HCT116 (cell line): ENCODE measurements at regions not wholly inside any gene's neighbourhood (a gene's known extent, or its start where the extent isn't known, plus 50 kb on each side); places are given as distances from the start of the nearest gene placed in this dataset.

Experiments used
- ATAC-seq: fragments of 200-7000 bp; cut with Tn5 transposase; 2 replicates; pipeline ENCODE4 v1.9.1; 2020; ENCODE audit warnings: mild to moderate bottlenecking, moderate library complexity
- BruUV-seq: library from RNA; stranded (reverse); fragments of 400-500 nt; replicated peaks from 2 replicates; lab custom pipeline; 2021; lab: Mats Ljungman, UMichigan
- CTCF ChIA-PET: fragments of 300-600 bp; sonication (Branson Sonifier 250); formaldehyde crosslinking; loops from one replicate; lab custom pipeline; 2021; ENCODE audit warnings: antibody characterized with exemption; lab: Charles Lee
- POLR2A ChIA-PET: fragments of 300-600, 350-600 bp; sonication (Branson Sonifier 250); formaldehyde crosslinking; loops from one replicate; lab custom pipeline; 2021; ENCODE audit warnings: antibody characterized with exemption; lab: Charles Lee
- RAD21 ChIA-PET, 2 experiments: fragments of 300-600 bp; sonication (Branson Sonifier 250); formaldehyde crosslinking; loops; one replicate each; lab custom pipeline; 2023; ENCODE audit warnings: low total read pairs in 2 of 2; ENCODE audit not compliant: uncharacterized antibody in 2 of 2, unreplicated experiment in 2 of 2, low non-redundant PET in 1 of 2; lab: Charles Lee
- DNase-seq: peaks from one replicate; pipeline ENCODE4 v3.0.0-alpha.2; 2010; ENCODE audit warnings: low read depth, low spot score
- H2AFZ ChIP-seq: fragments of 200-600 bp; shearing (Covaris generic), sonication (generic); 2 replicates; pipeline ENCODE4 v1.6.1; 2017; ENCODE audit warnings: low read depth, mixed run types, mixed read lengths, antibody characterized with exemption, low read length; ENCODE audit not compliant: poor library complexity, severe bottlenecking
- H3K27ac ChIP-seq: 2 replicates; pipeline ENCODE4 v1.5.1; 2012; ENCODE audit warnings: low read depth, low read length
- H3K27me3 ChIP-seq: fragments of 200-600 bp; sonication (generic); 2 replicates; pipeline ENCODE4 v1.6.1; 2016; ENCODE audit warnings: mixed run types, low read length, mixed read lengths; ENCODE audit not compliant: insufficient read depth
- H3K36me3 ChIP-seq, 2 experiments: fragments of 200-500 bp in 1 of 2; fragments of 200-600 bp in 1 of 2; sonication (Bioruptor generic) in 1 of 2; sonication (generic) in 1 of 2; 2 replicates each; pipeline versions ENCODE4 v1.5.1 to v1.6.1; 2014 to 2016; ENCODE audit warnings: low read length in 2 of 2, inconsistent platforms in 1 of 2, mixed read lengths in 1 of 2, mixed run types in 1 of 2; ENCODE audit not compliant: insufficient read depth in 2 of 2, control insufficient read depth in 1 of 2
- H3K4me1 ChIP-seq, 2 experiments: fragments of 200-600 bp in 1 of 2; sonication (generic) in 1 of 2; 2 replicates each; pipeline versions ENCODE4 v1.5.1 to v1.6.1; 2012 to 2017; ENCODE audit warnings: low read length in 2 of 2, inconsistent platforms in 1 of 2, mild to moderate bottlenecking in 1 of 2, mixed read lengths in 1 of 2, mixed run types in 1 of 2, moderate library complexity in 1 of 2; ENCODE audit not compliant: insufficient read depth in 2 of 2, control insufficient read depth in 1 of 2
- H3K4me2 ChIP-seq: fragments of 200-600 bp; sonication (generic); 2 replicates; pipeline ENCODE4 v1.6.1; 2017; ENCODE audit warnings: mixed run types, low read length, mixed read lengths
- H3K4me3 ChIP-seq, 2 experiments: fragments of 200-600 bp in 1 of 2; sonication (generic) in 1 of 2; replicated peaks in 1 of 2; 2 replicates each; pipeline ENCODE4 v1.5.1; 2011 to 2016; ENCODE audit warnings: low read length in 2 of 2, control low read depth in 1 of 2, low read depth in 1 of 2, mild to moderate bottlenecking in 1 of 2, mixed read lengths in 1 of 2, mixed run types in 1 of 2
- H3K79me2 ChIP-seq: fragments of 200-600 bp; sonication (generic); 2 replicates; pipeline ENCODE4 v1.6.1; 2017; ENCODE audit warnings: mild to moderate bottlenecking, mixed run types, low read length, moderate library complexity, mixed read lengths; ENCODE audit not compliant: insufficient read depth
- H3K9ac ChIP-seq: fragments of 200-600 bp; sonication (generic); 2 replicates; pipeline ENCODE4 v1.6.1; 2016; ENCODE audit warnings: low read length, mixed read lengths
- H3K9me2 ChIP-seq: fragments of 200-600 bp; sonication (generic), shearing (Covaris generic); 2 replicates; pipeline ENCODE4 v1.6.1; 2017; ENCODE audit warnings: mixed run types, mild to moderate bottlenecking, moderate library complexity; ENCODE audit not compliant: insufficient read depth
- H3K9me3 ChIP-seq, 2 experiments: fragments of 200-500 bp in 1 of 2; fragments of 200-600 bp in 1 of 2; sonication (Bioruptor generic) in 1 of 2; sonication (generic) in 1 of 2; 2 replicates each; pipeline ENCODE4 v1.6.1; 2014 to 2017; ENCODE audit warnings: low read length in 2 of 2, mixed read lengths in 2 of 2, inconsistent platforms in 1 of 2, low read depth in 1 of 2, mild to moderate bottlenecking in 1 of 2, mixed run types in 1 of 2, moderate library complexity in 1 of 2; ENCODE audit not compliant: control insufficient read depth in 1 of 2, insufficient read depth in 1 of 2
- H4K20me1 ChIP-seq: fragments of 200-600 bp; sonication (generic), shearing (Covaris generic); 2 replicates; pipeline ENCODE4 v1.6.1; 2017; ENCODE audit warnings: mixed run types, mild to moderate bottlenecking, moderate library complexity; ENCODE audit not compliant: insufficient read depth
- ATF3 ChIP-seq: IDR thresholded peaks from 2 replicates; pipeline ENCODE4 v1.6.1; 2012
- CBX3 ChIP-seq: IDR thresholded peaks from 2 replicates; pipeline ENCODE4 v1.6.1; 2012; ENCODE audit warnings: low read depth
- CEBPB ChIP-seq: IDR thresholded peaks from 2 replicates; pipeline ENCODE4 v1.6.1; 2012; ENCODE audit warnings: low read depth
- ELF1 ChIP-seq: IDR thresholded peaks from 2 replicates; pipeline ENCODE4 v1.6.1; 2012; ENCODE audit warnings: low read depth, borderline replicate concordance
- EZH2 ChIP-seq: fragments of 200-600 bp; sonication (generic); IDR thresholded peaks from 2 replicates; pipeline ENCODE4 v1.6.1; 2017; ENCODE audit warnings: antibody characterized with exemption, mixed run types
- EZH2phosphoT487 ChIP-seq: fragments of 200-600 bp; IDR thresholded peaks from 2 replicates; pipeline ENCODE4 v1.6.1; 2018; ENCODE audit warnings: antibody characterized with exemption, borderline replicate concordance
- JUND ChIP-seq: IDR thresholded peaks from 2 replicates; pipeline ENCODE4 v1.6.1; 2012
- POLR2AphosphoS5 ChIP-seq: IDR thresholded peaks from 2 replicates; pipeline ENCODE4 v1.6.1; 2011; ENCODE audit warnings: mild to moderate bottlenecking, low read depth, low read length, moderate library complexity
- RAD21 ChIP-seq: IDR thresholded peaks from 2 replicates; pipeline ENCODE4 v1.6.1; 2012; ENCODE audit warnings: low read depth, mild to moderate bottlenecking
- SP1 ChIP-seq: IDR thresholded peaks from 2 replicates; pipeline ENCODE4 v1.6.1; 2012; ENCODE audit warnings: low read depth
- SRF ChIP-seq: IDR thresholded peaks from 2 replicates; pipeline ENCODE4 v1.6.1; 2012; ENCODE audit warnings: low read depth
- TCF7L2 ChIP-seq: IDR thresholded peaks from 2 replicates; pipeline ENCODE4 v1.7.0; 2011; ENCODE audit warnings: borderline replicate concordance, inconsistent platforms; ENCODE audit not compliant: insufficient read depth, insufficient read length; ENCODE audit errors: extremely low read depth
- ZBTB33 ChIP-seq: IDR thresholded peaks from 2 replicates; pipeline ENCODE4 v1.6.1; 2011; ENCODE audit warnings: mild to moderate bottlenecking, low read length, moderate library complexity; ENCODE audit not compliant: insufficient replicate concordance; ENCODE audit errors: extremely low read depth
- ZFX ChIP-seq: fragments of 450-650 bp; IDR thresholded peaks from 2 replicates; pipeline ENCODE4 v1.6.1; 2017
- intact Hi-C: fragments of 100-400 bp; cut with micrococcal nuclease; formaldehyde crosslinking; loops from 2 replicates; pipeline ENCODE4 v1.10.0; 2022
- TF ChIP-seq, protein P1 (sequence below), 3 experiments: fragments of 200-600 bp in 1 of 3; sonication (generic) in 1 of 3; IDR thresholded peaks in 2 of 3; conservative IDR thresholded peaks in 1 of 3; 2 replicates each; pipeline ENCODE4 v1.5.1; 2012 to 2017; ENCODE audit warnings: low read depth in 2 of 3, low read length in 2 of 3, antibody characterized with exemption in 1 of 3, borderline replicate concordance in 1 of 3, control low read depth in 1 of 3, mild to moderate bottlenecking in 1 of 3, mixed read lengths in 1 of 3, mixed run types in 1 of 3, moderate library complexity in 1 of 3; ENCODE audit not compliant: insufficient read depth in 1 of 3
- TF ChIP-seq, protein P2 (sequence below): IDR thresholded peaks from 2 replicates; pipeline ENCODE4 v1.6.1; 2012; ENCODE audit warnings: low read depth
- TF ChIP-seq, protein P3 (sequence below): IDR thresholded peaks from 2 replicates; pipeline ENCODE4 v1.6.1; 2012

DNA sequence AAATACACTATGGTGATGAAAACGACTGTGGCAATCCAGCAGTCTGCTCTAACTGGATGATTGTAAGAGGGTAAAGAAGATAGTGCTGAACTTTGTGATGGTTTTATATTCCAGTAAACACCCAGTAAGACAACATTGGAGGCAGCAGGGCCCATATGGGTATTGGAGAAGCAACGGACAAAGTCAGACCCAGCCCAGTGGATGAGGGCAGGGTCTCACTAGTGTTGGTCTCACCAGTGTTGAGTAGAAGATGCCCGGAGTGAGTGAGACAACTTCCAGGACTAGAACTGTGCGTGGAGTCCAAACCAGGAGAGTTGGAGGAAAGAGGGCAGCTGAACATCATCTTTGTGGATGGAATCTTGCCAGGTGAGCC lies 71.9 kb upstream of the CELF4 start:
- Histone ChIP-seq H3K9ac (no peak overlapping the region), H3K9me3 (no peaks in the 10 kb centered on the region), H3K4me2 (no peak overlapping the region), H3K9me2 (no peaks in the 10 kb centered on the region; the same call in 1 of the 2 replicates)
- TF ChIP-seq, protein P1, sequence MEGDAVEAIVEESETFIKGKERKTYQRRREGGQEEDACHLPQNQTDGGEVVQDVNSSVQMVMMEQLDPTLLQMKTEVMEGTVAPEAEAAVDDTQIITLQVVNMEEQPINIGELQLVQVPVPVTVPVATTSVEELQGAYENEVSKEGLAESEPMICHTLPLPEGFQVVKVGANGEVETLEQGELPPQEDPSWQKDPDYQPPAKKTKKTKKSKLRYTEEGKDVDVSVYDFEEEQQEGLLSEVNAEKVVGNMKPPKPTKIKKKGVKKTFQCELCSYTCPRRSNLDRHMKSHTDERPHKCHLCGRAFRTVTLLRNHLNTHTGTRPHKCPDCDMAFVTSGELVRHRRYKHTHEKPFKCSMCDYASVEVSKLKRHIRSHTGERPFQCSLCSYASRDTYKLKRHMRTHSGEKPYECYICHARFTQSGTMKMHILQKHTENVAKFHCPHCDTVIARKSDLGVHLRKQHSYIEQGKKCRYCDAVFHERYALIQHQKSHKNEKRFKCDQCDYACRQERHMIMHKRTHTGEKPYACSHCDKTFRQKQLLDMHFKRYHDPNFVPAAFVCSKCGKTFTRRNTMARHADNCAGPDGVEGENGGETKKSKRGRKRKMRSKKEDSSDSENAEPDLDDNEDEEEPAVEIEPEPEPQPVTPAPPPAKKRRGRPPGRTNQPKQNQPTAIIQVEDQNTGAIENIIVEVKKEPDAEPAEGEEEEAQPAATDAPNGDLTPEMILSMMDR (IDR thresholded peaks at IDR 0.05 in 2 of 3, conservative IDR thresholded peaks at IDR 0.05 in 1 of 3; ENCODE audit: borderline replicate concordance in 1 of 3, insufficient read depth in 1 of 3, low read depth in 2 of 3, low read length in 2 of 3) = no peak
- TF ChIP-seq CEBPB (no peak), RAD21 (no peak), JUND (no peak), TCF7L2 (no peak), SRF (no peak), ZBTB33 (no peak), SP1 (no peak), ATF3 (no peak), POLR2AphosphoS5 (no peak), ZFX (no peak), EZH2phosphoT487 (no peak), CBX3 (no peak), ELF1 (no peak), EZH2 (no peak)
- TF ChIP-seq, protein P2, sequence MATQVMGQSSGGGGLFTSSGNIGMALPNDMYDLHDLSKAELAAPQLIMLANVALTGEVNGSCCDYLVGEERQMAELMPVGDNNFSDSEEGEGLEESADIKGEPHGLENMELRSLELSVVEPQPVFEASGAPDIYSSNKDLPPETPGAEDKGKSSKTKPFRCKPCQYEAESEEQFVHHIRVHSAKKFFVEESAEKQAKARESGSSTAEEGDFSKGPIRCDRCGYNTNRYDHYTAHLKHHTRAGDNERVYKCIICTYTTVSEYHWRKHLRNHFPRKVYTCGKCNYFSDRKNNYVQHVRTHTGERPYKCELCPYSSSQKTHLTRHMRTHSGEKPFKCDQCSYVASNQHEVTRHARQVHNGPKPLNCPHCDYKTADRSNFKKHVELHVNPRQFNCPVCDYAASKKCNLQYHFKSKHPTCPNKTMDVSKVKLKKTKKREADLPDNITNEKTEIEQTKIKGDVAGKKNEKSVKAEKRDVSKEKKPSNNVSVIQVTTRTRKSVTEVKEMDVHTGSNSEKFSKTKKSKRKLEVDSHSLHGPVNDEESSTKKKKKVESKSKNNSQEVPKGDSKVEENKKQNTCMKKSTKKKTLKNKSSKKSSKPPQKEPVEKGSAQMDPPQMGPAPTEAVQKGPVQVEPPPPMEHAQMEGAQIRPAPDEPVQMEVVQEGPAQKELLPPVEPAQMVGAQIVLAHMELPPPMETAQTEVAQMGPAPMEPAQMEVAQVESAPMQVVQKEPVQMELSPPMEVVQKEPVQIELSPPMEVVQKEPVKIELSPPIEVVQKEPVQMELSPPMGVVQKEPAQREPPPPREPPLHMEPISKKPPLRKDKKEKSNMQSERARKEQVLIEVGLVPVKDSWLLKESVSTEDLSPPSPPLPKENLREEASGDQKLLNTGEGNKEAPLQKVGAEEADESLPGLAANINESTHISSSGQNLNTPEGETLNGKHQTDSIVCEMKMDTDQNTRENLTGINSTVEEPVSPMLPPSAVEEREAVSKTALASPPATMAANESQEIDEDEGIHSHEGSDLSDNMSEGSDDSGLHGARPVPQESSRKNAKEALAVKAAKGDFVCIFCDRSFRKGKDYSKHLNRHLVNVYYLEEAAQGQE = no peak
- TF ChIP-seq, protein P3, sequence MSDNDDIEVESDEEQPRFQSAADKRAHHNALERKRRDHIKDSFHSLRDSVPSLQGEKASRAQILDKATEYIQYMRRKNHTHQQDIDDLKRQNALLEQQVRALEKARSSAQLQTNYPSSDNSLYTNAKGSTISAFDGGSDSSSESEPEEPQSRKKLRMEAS = no peak
- TF ChIP-seq, all 23 proteins: peak for 0
- no peak overlapping the region for H3K4me3 ChIP-seq
- ATAC-seq = no peak
- ChIA-PET POLR2A (no interaction called here), RAD21 (no interaction called here), CTCF (no interaction called here)
- no peak for DNase-seq
- no peak overlapping the region for H2AFZ ChIP-seq
- intact Hi-C loops = loop anchor here (10.0 kb wide), 1 partner anchor 1163 kb away; no protein-coding TSS in a partner anchor
- H3K79me2 ChIP-seq = no peaks in the 10 kb centered on the region
- BruUV-seq = no TSS peak
- no peaks in the 10 kb centered on the region; the same call in 1 of the 2 replicates for H4K20me1 ChIP-seq
- no peaks in the 10 kb centered on the region for H3K27me3 ChIP-seq
- no peak overlapping the region for H3K27ac ChIP-seq
- H3K4me1 ChIP-seq = peaks cover 0 to 4% of the 10 kb centered on the region in 2 experiments; a peak in 1 of 4 replicates
- no peaks in the 10 kb centered on the region for H3K36me3 ChIP-seq
